GM23338 (cell line): ENCODE measurements at regions not wholly inside any gene's neighbourhood (a gene's known extent, or its start where the extent isn't known, plus 50 kb on each side); places are given as distances from the start of the nearest gene placed in this dataset.

Experiments used
- ATAC-seq: fragments of 200-7000 bp; cut with Tn5 transposase; 3 replicates; pipeline ENCODE4 v1.9.1; 2020
- DNase-seq: peaks from one replicate; pipeline ENCODE4 v3.0.0-alpha.2; 2015; ENCODE audit warnings: low spot score
- H2AFZ ChIP-seq: fragments of 200-600 bp; sonication (generic); 2 replicates; pipeline ENCODE4 v1.8.0; 2016; ENCODE audit warnings: antibody characterized with exemption, mild to moderate bottlenecking, moderate library complexity
- H3F3A ChIP-seq: fragments of 200-600 bp; sonication (generic); replicated peaks from 2 replicates; pipeline ENCODE4 v1.8.0; 2017; ENCODE audit warnings: antibody characterized with exemption, mixed run types, low read depth
- H3K27ac ChIP-seq: fragments of 200-600 bp; sonication (generic); 2 replicates; pipeline ENCODE4 v1.6.1; 2016; ENCODE audit warnings: low read depth
- H3K27me3 ChIP-seq: fragments of 200-600 bp; sonication (generic); 2 replicates; pipeline ENCODE4 v1.8.0; 2016; ENCODE audit warnings: mild to moderate bottlenecking, mixed run types, moderate library complexity; ENCODE audit not compliant: insufficient read depth
- H3K36me3 ChIP-seq: fragments of 200-600 bp; sonication (generic); 2 replicates; pipeline ENCODE4 v1.8.0; 2016; ENCODE audit warnings: mild to moderate bottlenecking; ENCODE audit not compliant: insufficient read depth
- H3K4me1 ChIP-seq: fragments of 200-600 bp; sonication (generic); 2 replicates; pipeline ENCODE4 v1.8.0; 2016; ENCODE audit warnings: mild to moderate bottlenecking, moderate library complexity; ENCODE audit not compliant: insufficient read depth
- H3K4me2 ChIP-seq: fragments of 200-600 bp; sonication (generic); 2 replicates; pipeline ENCODE4 v1.7.1; 2017; ENCODE audit warnings: mixed run types
- H3K4me3 ChIP-seq: fragments of 200-600 bp; sonication (generic); 2 replicates; pipeline ENCODE4 v1.6.1; 2016; ENCODE audit warnings: mixed run types
- H3K79me2 ChIP-seq: fragments of 200-600 bp; sonication (generic); replicated peaks from 2 replicates; pipeline ENCODE4 v1.8.0; 2017; ENCODE audit warnings: mild to moderate bottlenecking; ENCODE audit not compliant: insufficient read depth
- H3K9me2 ChIP-seq: fragments of 200-600 bp; sonication (generic); 2 replicates; pipeline ENCODE4 v1.8.0; 2017; ENCODE audit not compliant: insufficient read depth
- H4K20me1 ChIP-seq: fragments of 200-600 bp; sonication (generic); replicated peaks from 2 replicates; pipeline ENCODE4 v1.8.0; 2017; ENCODE audit warnings: mild to moderate bottlenecking; ENCODE audit not compliant: insufficient read depth
- H3K27ac Mint-ChIP-seq: 2 replicates; pipeline ENCODE4 v1.8.0; 2020; ENCODE audit warnings: inconsistent platforms, mild to moderate bottlenecking, moderate library complexity, mixed read lengths
- H3K27me3 Mint-ChIP-seq: 3 replicates; pipeline ENCODE4 v1.8.0; 2022; ENCODE audit warnings: low read depth, mild to moderate bottlenecking, moderate library complexity, mixed read lengths, inconsistent platforms; ENCODE audit not compliant: insufficient read depth, poor library complexity
- H3K36me3 Mint-ChIP-seq: 3 replicates; pipeline ENCODE4 v1.8.0; 2021; ENCODE audit warnings: low read depth, mild to moderate bottlenecking, inconsistent platforms, moderate library complexity, mixed read lengths
- H3K4me1 Mint-ChIP-seq: 3 replicates; pipeline ENCODE4 v1.8.0; 2020; ENCODE audit warnings: mild to moderate bottlenecking, inconsistent platforms, mixed read lengths
- H3K4me3 Mint-ChIP-seq: 3 replicates; pipeline ENCODE4 v1.8.0; 2021; ENCODE audit warnings: moderate library complexity, mild to moderate bottlenecking, inconsistent platforms, mixed read lengths
- H3K9me3 Mint-ChIP-seq: 3 replicates; pipeline ENCODE4 v1.8.0; 2020; ENCODE audit warnings: moderate library complexity, mild to moderate bottlenecking, inconsistent platforms, mixed read lengths
- CTCF ChIP-seq, 2 experiments: fragments of 200-600 bp in 1 of 2; sonication (generic) in 1 of 2; conservative IDR thresholded peaks; 2 replicates each; pipeline versions ENCODE4 v1.5.1 to v1.6.1; 2016 to 2017; ENCODE audit warnings: antibody characterized with exemption in 2 of 2, low read depth in 2 of 2, mild to moderate bottlenecking in 2 of 2, moderate library complexity in 1 of 2
- NANOG ChIP-seq: IDR thresholded peaks from 2 replicates; pipeline ENCODE4 v1.6.1; 2016; ENCODE audit warnings: antibody characterized with exemption, borderline replicate concordance
- POLR2AphosphoS5 ChIP-seq: IDR thresholded peaks from 2 replicates; pipeline ENCODE4 v1.6.1; 2016; ENCODE audit warnings: antibody characterized with exemption, low read depth
- STAT1 ChIP-seq: IDR thresholded peaks from one replicate; pipeline ENCODE4 v1.6.1; 2016; ENCODE audit warnings: antibody characterized with exemption; ENCODE audit not compliant: unreplicated experiment
- ZNF331 ChIP-seq: fragments of 250-450 bp; sonication (Bioruptor Pico); IDR thresholded peaks from 2 replicates; pipeline ENCODE4 v1.5.0; 2020; ENCODE audit warnings: low read depth, mild to moderate bottlenecking, moderate library complexity
- TF ChIP-seq, protein P1 (sequence below): IDR thresholded peaks from 2 replicates; pipeline ENCODE4 v1.6.1; 2016; ENCODE audit warnings: antibody characterized with exemption
- TF ChIP-seq, protein P2 (sequence below): IDR thresholded peaks from one replicate; pipeline ENCODE4 v1.6.1; 2018; ENCODE audit warnings: antibody characterized with exemption; ENCODE audit not compliant: unreplicated experiment

DNA sequence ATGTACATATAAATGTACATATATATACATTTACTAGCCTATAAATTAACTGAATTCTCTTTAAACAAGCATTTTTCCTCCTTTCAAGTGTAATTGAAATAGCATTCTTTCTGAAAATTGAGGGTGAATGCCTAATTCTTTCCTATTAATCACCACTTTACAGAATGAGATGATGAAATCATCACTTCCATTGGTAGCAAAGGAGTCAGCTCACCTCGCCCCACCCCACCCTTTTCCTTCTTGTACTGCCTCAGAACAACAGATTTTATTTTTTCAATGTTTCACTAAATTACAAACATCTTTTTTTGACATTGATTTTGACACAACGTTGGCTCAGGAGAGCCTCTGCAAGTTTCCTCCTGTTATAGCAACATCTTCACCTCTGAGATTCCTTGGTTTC, 181.9 kb upstream of the CDH7 start:
- no peak overlapping the region for H3K27ac Mint-ChIP-seq
- no peaks in the 10 kb centered on the region for H3F3A ChIP-seq
- no peak overlapping the region for H2AFZ ChIP-seq
- no peaks in the 10 kb centered on the region for H4K20me1 ChIP-seq
- H3K27me3 ChIP-seq, result no peaks in the 10 kb centered on the region
- no peak overlapping the region for H3K4me3 ChIP-seq
- no peak overlapping the region for H3K4me3 Mint-ChIP-seq
- H3K36me3 Mint-ChIP-seq, result no peaks in the 10 kb centered on the region
- H3K4me2 ChIP-seq, result no peak overlapping the region
- DNase-seq, result no peak
- H3K9me2 ChIP-seq, result no peaks in the 10 kb centered on the region
- H3K79me2 ChIP-seq, result no peaks in the 10 kb centered on the region
- no peaks in the 10 kb centered on the region for H3K27me3 Mint-ChIP-seq
- H3K27ac ChIP-seq, result no peak overlapping the region
- no peaks in the 10 kb centered on the region for H3K9me3 Mint-ChIP-seq
- no peaks in the 10 kb centered on the region for H3K4me1 Mint-ChIP-seq
- no peak for ATAC-seq
- no peak for TF ChIP-seq NANOG
- no peak for TF ChIP-seq STAT1
- TF ChIP-seq, protein P1, sequence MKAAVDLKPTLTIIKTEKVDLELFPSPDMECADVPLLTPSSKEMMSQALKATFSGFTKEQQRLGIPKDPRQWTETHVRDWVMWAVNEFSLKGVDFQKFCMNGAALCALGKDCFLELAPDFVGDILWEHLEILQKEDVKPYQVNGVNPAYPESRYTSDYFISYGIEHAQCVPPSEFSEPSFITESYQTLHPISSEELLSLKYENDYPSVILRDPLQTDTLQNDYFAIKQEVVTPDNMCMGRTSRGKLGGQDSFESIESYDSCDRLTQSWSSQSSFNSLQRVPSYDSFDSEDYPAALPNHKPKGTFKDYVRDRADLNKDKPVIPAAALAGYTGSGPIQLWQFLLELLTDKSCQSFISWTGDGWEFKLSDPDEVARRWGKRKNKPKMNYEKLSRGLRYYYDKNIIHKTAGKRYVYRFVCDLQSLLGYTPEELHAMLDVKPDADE, result no peak
- TF ChIP-seq, protein P2, sequence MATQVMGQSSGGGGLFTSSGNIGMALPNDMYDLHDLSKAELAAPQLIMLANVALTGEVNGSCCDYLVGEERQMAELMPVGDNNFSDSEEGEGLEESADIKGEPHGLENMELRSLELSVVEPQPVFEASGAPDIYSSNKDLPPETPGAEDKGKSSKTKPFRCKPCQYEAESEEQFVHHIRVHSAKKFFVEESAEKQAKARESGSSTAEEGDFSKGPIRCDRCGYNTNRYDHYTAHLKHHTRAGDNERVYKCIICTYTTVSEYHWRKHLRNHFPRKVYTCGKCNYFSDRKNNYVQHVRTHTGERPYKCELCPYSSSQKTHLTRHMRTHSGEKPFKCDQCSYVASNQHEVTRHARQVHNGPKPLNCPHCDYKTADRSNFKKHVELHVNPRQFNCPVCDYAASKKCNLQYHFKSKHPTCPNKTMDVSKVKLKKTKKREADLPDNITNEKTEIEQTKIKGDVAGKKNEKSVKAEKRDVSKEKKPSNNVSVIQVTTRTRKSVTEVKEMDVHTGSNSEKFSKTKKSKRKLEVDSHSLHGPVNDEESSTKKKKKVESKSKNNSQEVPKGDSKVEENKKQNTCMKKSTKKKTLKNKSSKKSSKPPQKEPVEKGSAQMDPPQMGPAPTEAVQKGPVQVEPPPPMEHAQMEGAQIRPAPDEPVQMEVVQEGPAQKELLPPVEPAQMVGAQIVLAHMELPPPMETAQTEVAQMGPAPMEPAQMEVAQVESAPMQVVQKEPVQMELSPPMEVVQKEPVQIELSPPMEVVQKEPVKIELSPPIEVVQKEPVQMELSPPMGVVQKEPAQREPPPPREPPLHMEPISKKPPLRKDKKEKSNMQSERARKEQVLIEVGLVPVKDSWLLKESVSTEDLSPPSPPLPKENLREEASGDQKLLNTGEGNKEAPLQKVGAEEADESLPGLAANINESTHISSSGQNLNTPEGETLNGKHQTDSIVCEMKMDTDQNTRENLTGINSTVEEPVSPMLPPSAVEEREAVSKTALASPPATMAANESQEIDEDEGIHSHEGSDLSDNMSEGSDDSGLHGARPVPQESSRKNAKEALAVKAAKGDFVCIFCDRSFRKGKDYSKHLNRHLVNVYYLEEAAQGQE, result no peak
- TF ChIP-seq POLR2AphosphoS5, result no peak
- TF ChIP-seq CTCF (conservative IDR thresholded peaks at IDR 0.05; ENCODE audit: low read depth in 2 of 2), result no peak
- no peaks in the 10 kb centered on the region for H3K4me1 ChIP-seq
- no peaks in the 10 kb centered on the region for H3K36me3 ChIP-seq

- H3K36me3 Mint-ChIP-seq, result no peaks in the 10 kb centered on the region
- Histone ChIP-seq H4K20me1 (no peaks in the 10 kb centered on the region), H3K36me3 (no peaks in the 10 kb centered on the region), H2AFZ (no peak overlapping the region), H3K9me2 (no peaks in the 10 kb centered on the region), H3K27ac (no peak overlapping the region), H3K4me1 (no peaks in the 10 kb centered on the region), H3K4me3 (no peak overlapping the region), H3F3A (no peaks in the 10 kb centered on the region), H3K79me2 (no peaks in the 10 kb centered on the region), H3K4me2 (no peak overlapping the region), H3K27me3 (no peaks in the 10 kb centered on the region)
- no peak overlapping the region for H3K4me3 Mint-ChIP-seq
- H3K27ac Mint-ChIP-seq, result no peak overlapping the region
- no peaks in the 10 kb centered on the region; the same call in 2 of the 3 replicates for H3K4me1 Mint-ChIP-seq
- no peaks in the 10 kb centered on the region for H3K9me3 Mint-ChIP-seq
- no peaks in the 10 kb centered on the region for H3K27me3 Mint-ChIP-seq
- ATAC-seq (no peak; the same call in 2 of the 3 replicates), DNase-seq (peak; percentile 46)
- no peak for TF ChIP-seq POLR2AphosphoS5
- TF ChIP-seq, protein P2, result no peak
- TF ChIP-seq, protein P1, result no peak
- no peak for TF ChIP-seq ZNF331
- no peak for TF ChIP-seq NANOG
- no peak for TF ChIP-seq STAT1
These were observed 183.4 kb upstream of the CDH7 start for GRCh38 chr18:65567372-65567771.
